ENCODE measurements at regions not wholly inside any gene's neighbourhood (a gene's known extent, or its start where the extent isn't known, plus 50 kb on each side); places are given as distances from the start of the nearest gene placed in this dataset.

DNA sequence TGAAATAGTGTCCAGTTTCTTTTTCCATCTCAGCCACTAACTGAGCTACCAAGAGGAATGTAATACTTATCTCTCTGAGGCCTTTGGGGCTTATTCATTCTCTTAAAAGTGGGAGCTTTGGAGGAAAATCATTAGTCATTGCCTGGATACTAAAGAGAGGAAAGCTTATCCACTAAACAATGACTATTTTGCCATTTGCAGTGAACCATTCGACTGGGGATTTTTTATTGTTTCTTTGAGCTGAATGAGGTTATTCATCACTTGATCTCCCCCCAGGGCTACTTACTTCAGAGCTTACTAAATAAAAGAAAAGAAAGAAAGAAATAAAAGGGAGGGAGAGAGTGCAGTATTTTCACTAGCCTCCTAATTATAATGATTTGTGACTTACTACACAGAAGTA is 1329.5 kb upstream of the TENM3 start:
- no peak for DNase-seq

DNA sequence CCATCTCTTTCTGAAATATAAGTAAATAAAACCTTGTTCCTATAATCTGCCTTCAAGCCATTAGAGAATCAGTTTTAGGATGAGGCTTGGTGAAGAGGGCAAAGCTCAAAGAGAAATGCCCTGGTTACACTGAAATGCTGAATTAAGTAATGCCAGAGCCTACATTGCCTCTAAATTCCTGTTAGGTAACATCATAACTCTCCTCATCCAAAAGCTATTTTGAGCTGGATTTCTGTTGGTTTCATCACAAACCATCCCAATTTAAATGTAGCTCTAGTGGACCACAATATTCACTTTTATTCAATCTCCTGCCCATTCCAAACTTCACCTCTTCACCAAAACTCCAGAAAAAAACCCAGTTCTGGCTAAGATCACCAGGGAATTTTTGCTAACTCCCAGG is 1319.7 kb upstream of the TENM3 start:
- no peak for DNase-seq

DNA sequence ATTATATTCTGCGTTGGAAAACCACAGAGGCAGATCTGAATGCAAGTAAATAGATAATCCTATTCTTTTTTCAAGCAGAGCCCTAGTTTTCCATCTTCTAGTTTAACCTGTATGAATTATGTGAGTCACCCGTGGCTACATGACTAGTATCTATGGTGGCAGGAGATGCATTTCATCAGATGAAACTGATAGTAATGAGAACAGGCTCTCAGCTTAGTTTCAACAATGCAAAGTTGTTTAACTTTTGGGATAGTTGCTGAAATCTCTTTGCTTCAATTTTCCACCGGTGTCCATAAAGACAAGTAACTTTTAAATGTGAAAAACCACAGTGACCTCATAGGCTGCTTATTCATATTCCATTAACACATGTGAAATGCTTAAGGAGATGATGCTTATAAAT is 1317.4 kb upstream of the TENM3 start:
- DNase-seq, result no peak

- no peak for DNase-seq
Observed at GRCh38 chr4:180926277-180926676, 1316.9 kb upstream of the TENM3 start.

- no peak for DNase-seq
Observed at GRCh38 chr4:180932370-180933001, 1310.7 kb upstream of the TENM3 start.

DNA sequence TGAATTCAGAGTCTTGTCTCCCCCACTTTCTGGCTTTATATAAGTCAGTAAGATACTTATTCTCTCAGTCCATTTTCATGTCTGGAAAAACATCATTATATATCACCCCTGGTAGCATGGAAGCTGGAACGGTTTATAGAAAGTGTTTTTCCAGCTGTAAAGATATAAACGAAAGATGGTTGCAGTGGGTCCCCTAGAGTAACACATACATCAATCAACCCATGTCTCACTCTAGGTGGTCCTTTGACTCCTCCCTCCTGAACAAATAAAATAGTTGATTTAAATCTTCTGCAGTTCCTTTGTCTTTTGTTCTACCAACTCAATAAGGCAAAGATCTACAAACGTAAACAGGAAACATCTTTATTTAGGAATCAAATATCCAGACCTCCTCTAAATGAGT is 1306.1 kb upstream of the TENM3 start:
- DNase-seq, result no peak

DNA sequence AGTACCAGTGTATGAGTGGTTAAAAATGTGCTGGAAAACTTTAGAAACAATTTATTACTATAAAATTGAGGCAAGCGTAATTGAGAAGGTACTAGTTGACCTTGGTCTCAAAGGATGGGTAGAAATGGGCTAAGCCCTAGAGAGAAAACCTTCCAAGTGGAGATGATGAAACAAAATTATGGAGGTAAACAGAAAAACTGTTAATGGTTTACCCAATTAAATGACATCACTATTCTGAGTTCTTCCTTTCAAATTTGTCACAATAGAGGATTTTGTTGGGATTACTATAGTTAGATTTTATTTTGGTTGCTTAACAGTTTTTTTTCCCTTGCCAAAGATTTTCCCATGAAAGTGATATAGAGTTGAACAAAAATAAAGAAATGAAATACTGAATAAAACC is 1302.5 kb upstream of the TENM3 start:
- no peak for DNase-seq

- no peak for DNase-seq
Observed at GRCh38 chr4:180942367-180942916, 1300.8 kb upstream of the TENM3 start.

GRCh38 chr4:180946188-180946587 is 1297.0 kb upstream of the TENM3 start:
- DNase-seq, result no peak

DNA sequence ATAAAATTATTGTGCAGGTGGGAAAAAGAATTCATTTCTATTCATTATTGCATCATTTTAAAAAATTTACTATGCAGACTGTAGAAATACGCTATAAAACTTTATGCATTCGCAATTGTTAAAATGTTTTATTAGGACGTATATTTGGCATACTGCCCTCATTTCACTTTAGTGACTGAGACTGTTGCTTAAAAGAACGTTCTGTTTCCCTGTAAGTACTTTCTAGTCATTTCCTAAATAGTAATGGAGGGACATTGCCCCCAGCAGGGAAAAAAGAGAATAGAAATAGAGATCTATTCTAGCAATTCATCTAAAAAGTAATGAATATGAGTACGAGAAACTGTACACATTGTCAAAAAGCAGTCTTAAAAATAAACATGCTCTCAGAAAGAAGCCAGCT is 1295.8 kb upstream of the TENM3 start:
- no peak for DNase-seq

GRCh38 chr4:180949424-180950213 is 1293.6 kb upstream of the TENM3 start:
- no peak for DNase-seq

- no peak for DNase-seq
Observed at GRCh38 chr4:180950377-180950776, 1292.8 kb upstream of the TENM3 start.

DNA sequence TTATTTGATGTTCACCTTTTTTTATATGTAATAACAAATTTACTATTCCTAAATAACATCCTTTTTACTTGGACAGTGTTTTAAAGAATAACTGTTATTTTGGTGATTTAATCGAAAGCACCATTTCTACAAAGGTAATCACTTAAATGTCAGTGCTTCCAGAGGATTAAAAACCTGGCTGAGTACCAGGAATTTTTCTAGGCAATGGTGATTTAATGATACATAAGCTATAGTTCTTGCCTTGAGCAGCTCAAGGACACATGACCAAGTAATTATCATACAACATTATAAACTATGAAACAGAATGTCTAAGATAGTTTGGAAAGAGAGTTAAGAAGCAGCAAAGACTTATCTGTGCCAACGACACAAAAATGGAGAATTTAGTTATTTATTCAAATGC is 1291.9 kb upstream of the TENM3 start:
- no peak for DNase-seq

- DNase-seq, result no peak
Observed at GRCh38 chr4:180953572-180953971, 1289.6 kb upstream of the TENM3 start.

- DNase-seq, result no peak
Observed at GRCh38 chr4:180960743-180961401, 1282.3 kb upstream of the TENM3 start.

- no peak for DNase-seq
Observed at GRCh38 chr4:180962268-180962667, 1280.9 kb upstream of the TENM3 start.

DNA sequence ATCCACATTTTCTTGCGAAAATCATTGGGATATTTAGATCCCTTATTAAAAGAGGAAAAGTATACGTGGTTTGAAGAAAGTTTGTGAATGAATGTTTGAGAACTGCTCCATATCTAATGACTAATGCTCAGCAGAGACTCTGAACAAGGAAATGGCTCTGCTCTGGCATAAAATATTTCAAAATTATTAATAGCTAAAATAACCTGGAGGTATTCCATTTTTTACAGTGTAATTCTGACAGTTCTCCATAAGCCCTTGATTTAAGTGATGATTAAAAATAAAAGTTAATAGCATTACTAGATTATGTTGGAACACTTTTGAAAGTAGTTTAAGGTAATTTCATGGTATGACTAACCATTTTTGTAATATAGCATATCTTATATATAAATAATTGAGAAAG is 1276.9 kb upstream of the TENM3 start:
- no peak for DNase-seq

GRCh38 chr4:180967936-180968335 is 1275.3 kb upstream of the TENM3 start:
- no peak for DNase-seq

GRCh38 chr4:180973894-180974293 is 1269.3 kb upstream of the TENM3 start:
- no peak for DNase-seq

DNA sequence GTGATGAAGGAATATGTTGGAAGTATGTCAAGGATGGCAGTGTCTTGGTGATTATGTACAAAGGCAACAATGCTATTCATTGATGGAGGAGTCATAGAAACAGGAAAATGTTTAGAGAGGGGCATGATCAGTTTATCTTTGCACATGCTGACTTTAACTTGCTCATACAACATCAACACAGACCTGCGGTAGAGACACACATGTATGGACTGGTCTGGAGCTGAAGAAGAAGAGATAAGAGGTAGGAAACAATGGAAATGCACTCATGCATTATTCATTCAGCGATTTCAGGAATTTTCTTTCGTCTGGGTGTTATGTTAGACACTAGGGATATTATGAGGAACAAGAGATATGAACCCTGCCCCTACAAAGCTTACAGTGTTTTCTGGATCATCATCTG is 1252.3 kb upstream of the TENM3 start:
- no peak for DNase-seq

- no peak for DNase-seq
Observed at GRCh38 chr4:180993244-180993836, 1249.9 kb upstream of the TENM3 start.

- DNase-seq, result no peak
Observed at GRCh38 chr4:180994722-180995121, 1248.5 kb upstream of the TENM3 start.

DNA sequence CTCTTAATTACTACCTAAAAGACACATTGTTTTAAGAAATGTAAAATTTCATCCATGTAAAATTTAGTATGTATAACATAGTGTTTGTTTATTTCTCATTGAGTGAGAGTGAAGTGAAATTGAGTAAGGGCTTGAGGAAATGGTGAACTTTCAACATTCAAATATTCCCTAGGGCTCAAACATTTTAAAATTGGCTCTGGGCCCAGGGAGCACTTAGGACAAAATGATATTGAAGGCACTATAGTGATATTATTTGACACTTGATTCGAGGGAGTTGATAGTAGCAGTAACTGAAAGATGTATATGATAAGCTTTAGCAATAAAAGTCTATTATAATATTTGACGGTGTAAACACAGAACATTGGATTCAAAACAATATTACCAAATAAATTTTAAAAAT is 1244.0 kb upstream of the TENM3 start:
- DNase-seq, result peak; percentile 0

GRCh38 chr4:181004056-181004455 is 1239.1 kb upstream of the TENM3 start:
- DNase-seq, result no peak
